ENCODE measurements at regions not wholly inside any gene's neighbourhood (a gene's known extent, or its start where the extent isn't known, plus 50 kb on each side); places are given as distances from the start of the nearest gene placed in this dataset.

DNA sequence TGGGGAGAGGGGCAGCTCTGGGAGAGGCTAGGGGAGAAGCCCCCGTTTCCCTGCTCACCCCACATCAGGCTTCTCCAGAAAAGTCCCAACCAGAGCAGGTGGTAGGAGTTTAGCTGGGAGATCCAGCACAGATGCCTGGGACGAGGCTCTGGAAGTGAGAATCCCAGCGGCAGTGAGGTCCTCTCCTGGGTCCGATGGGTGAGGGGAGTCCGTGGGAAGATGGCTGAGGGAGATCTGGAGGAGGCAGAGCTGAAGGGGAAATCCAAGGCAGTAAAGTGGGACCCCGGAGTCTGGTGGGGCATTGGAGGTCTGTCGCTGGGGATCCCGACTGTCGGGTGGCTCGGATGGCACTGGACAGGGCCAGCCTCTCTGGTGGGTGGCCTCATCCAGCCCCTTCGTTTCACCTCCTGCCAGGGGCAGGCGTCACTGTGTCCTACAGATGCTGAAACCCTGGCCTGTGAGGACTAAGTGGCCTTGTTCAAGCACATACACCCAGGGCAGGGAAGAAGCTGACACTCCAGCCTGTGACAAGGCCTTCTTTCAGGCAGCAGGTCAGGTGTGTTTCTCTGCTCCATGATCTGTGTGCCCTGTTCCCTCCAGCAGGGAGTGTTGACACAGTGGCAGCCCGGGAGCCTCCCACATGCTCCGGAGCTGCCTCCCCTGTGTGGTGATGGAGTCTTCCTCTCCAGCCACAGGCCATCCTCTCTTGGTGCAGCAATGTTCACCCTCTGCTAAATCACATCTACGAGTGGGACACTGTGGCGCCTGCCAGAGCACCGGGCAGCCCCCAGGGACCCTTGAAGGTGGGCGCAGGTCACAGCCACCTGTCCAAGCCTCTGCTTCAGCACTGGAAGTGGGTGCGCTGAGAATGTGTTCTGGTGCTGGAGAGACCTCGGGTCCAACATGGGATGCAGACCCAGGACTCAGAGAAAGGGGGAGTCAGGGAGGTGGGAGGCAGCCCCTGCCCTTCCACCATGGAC is 850.8 kb downstream of the BRD1 start (continued):
- TF ChIP-seq, protein P1, sequence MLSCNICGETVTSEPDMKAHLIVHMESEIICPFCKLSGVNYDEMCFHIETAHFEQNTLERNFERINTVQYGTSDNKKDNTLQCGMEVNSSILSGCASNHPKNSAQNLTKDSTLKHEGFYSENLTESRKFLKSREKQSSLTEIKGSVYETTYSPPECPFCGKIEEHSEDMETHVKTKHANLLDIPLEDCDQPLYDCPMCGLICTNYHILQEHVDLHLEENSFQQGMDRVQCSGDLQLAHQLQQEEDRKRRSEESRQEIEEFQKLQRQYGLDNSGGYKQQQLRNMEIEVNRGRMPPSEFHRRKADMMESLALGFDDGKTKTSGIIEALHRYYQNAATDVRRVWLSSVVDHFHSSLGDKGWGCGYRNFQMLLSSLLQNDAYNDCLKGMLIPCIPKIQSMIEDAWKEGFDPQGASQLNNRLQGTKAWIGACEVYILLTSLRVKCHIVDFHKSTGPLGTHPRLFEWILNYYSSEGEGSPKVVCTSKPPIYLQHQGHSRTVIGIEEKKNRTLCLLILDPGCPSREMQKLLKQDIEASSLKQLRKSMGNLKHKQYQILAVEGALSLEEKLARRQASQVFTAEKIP (CRISPR knock-in tag; IDR thresholded peaks at IDR 0.05; ENCODE audit: borderline replicate concordance), result no peak
- TF ChIP-seq, protein P2, sequence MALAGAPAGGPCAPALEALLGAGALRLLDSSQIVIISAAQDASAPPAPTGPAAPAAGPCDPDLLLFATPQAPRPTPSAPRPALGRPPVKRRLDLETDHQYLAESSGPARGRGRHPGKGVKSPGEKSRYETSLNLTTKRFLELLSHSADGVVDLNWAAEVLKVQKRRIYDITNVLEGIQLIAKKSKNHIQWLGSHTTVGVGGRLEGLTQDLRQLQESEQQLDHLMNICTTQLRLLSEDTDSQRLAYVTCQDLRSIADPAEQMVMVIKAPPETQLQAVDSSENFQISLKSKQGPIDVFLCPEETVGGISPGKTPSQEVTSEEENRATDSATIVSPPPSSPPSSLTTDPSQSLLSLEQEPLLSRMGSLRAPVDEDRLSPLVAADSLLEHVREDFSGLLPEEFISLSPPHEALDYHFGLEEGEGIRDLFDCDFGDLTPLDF (CRISPR knock-in tag; IDR thresholded peaks at IDR 0.05), result no peak
- no peak for TF ChIP-seq KLF11 (CRISPR knock-in tag; IDR thresholded peaks at IDR 0.05)
- 0 out of 2 replicates have a peak, but pooled peaks have one; percentile 18 for TF ChIP-seq ZNF263 (CRISPR knock-in tag; IDR thresholded peaks at IDR 0.05)
- TF ChIP-seq GATAD1 (CRISPR knock-in tag; IDR thresholded peaks at IDR 0.05), result no peak
- TF ChIP-seq SALL1 (CRISPR knock-in tag; IDR thresholded peaks at IDR 0.05), result 0 out of 2 replicates have a peak, but pooled peaks have one; percentile 11
- TF ChIP-seq ZNF251 (CRISPR knock-in tag; IDR thresholded peaks at IDR 0.05), result no peak
- TF ChIP-seq, protein P3, sequence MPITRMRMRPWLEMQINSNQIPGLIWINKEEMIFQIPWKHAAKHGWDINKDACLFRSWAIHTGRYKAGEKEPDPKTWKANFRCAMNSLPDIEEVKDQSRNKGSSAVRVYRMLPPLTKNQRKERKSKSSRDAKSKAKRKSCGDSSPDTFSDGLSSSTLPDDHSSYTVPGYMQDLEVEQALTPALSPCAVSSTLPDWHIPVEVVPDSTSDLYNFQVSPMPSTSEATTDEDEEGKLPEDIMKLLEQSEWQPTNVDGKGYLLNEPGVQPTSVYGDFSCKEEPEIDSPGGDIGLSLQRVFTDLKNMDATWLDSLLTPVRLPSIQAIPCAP (CRISPR knock-in tag; IDR thresholded peaks at IDR 0.05; ENCODE audit: low read depth), result no peak

DNA sequence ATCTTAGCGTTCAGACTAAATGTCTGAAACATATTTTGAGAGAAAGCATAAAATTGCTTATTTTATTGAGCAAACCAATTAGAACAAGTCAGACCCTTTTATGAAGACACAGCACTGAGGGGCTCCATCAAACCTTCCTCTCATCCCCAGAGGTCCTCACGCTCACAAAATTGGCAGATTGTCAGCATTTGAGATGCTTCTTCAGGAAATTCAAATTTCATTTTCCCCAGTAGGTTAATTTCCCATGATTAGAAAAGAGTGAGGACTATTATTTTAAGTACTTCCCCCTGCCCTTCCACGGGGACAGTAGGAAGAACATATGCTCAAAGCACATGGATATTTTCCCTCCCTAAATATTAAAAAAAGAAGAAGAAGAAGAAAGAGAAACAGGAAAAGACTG is 851.8 kb downstream of the BRD1 start:
- Histone ChIP-seq H3K79me2 (ENCODE audit: insufficient read depth, low read length) (no peaks in the 10 kb centered on the region), H3K9me3 (ENCODE audit: low read length) (no peaks in the 10 kb centered on the region), H4K20me1 (ENCODE audit: insufficient read depth, low read length) (no peaks in the 10 kb centered on the region), H3K36me3 (replicated peaks in 1 of 2; ENCODE audit: control insufficient read depth in 1 of 2, insufficient read depth in 2 of 2, low read length in 2 of 2) (no peaks in the 10 kb centered on the region), H3K4me3 (replicated peaks in 1 of 3; ENCODE audit: insufficient read depth in 1 of 3, low read depth in 2 of 3, low read length in 3 of 3) (no peak overlapping the region), H2AFZ (ENCODE audit: low read length) (no peak overlapping the region), H3K4me2 (ENCODE audit: low read depth, low read length) (no peak overlapping the region), H3K9ac (ENCODE audit: insufficient read depth, low read depth, low read length) (no peak overlapping the region), H3K4me1 (ENCODE audit: insufficient read depth, low read length) (peaks cover 9% of the 10 kb centered on the region; the same call in 1 of the 2 replicates), H3K27me3 (ENCODE audit: control insufficient read depth in 1 of 2, insufficient read depth in 2 of 2, low read length in 2 of 2) (peaks cover 8 to 36% of the 10 kb centered on the region in 2 experiments; a peak in 4 of 5 replicates), H3K27ac (ENCODE audit: extremely low read length, insufficient read depth, low read length) (no peak overlapping the region)
- no peak for ATAC-seq
- no TSS peak for BruUV-seq (replicated peaks)
- CTCF ChIA-PET (ENCODE audit: low intra/inter-chr PET ratio, low total read pairs), result no interaction called here
- POLR2A ChIA-PET, result no interaction called here
- no peak for FAIRE-seq
- intact Hi-C loops (cut with micrococcal nuclease; ENCODE audit: unreplicated experiment), result no loop called here
- in situ Hi-C loops (cut with HindIII; ENCODE audit: extremely low pct_ligation_motif_present, low pct_unique_long_range_greater_than_20kb), result no loop called here
- 31% methylated on average over 3 of the region's 3 CpGs for WGBS (ENCODE audit: low lambda C conversion rate)
- no peak for DNase-seq (ENCODE audit: low spot score)
- TF ChIP-seq, protein P4, sequence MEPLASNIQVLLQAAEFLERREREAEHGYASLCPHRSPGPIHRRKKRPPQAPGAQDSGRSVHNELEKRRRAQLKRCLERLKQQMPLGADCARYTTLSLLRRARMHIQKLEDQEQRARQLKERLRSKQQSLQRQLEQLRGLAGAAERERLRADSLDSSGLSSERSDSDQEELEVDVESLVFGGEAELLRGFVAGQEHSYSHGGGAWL (CRISPR knock-in tag; IDR thresholded peaks at IDR 0.05), result no peak
- TF ChIP-seq EZH2 (conservative IDR thresholded peaks at IDR 0.05; ENCODE audit: low read depth, low read length), result no peak
- no peak for TF ChIP-seq ZNF329 (CRISPR knock-in tag; IDR thresholded peaks at IDR 0.05; ENCODE audit: low read depth)
- TF ChIP-seq, protein P5, sequence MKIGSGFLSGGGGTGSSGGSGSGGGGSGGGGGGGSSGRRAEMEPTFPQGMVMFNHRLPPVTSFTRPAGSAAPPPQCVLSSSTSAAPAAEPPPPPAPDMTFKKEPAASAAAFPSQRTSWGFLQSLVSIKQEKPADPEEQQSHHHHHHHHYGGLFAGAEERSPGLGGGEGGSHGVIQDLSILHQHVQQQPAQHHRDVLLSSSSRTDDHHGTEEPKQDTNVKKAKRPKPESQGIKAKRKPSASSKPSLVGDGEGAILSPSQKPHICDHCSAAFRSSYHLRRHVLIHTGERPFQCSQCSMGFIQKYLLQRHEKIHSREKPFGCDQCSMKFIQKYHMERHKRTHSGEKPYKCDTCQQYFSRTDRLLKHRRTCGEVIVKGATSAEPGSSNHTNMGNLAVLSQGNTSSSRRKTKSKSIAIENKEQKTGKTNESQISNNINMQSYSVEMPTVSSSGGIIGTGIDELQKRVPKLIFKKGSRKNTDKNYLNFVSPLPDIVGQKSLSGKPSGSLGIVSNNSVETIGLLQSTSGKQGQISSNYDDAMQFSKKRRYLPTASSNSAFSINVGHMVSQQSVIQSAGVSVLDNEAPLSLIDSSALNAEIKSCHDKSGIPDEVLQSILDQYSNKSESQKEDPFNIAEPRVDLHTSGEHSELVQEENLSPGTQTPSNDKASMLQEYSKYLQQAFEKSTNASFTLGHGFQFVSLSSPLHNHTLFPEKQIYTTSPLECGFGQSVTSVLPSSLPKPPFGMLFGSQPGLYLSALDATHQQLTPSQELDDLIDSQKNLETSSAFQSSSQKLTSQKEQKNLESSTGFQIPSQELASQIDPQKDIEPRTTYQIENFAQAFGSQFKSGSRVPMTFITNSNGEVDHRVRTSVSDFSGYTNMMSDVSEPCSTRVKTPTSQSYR (CRISPR knock-in tag; IDR thresholded peaks at IDR 0.05; ENCODE audit: borderline replicate concordance), result no peak
- TF ChIP-seq, protein P6, sequence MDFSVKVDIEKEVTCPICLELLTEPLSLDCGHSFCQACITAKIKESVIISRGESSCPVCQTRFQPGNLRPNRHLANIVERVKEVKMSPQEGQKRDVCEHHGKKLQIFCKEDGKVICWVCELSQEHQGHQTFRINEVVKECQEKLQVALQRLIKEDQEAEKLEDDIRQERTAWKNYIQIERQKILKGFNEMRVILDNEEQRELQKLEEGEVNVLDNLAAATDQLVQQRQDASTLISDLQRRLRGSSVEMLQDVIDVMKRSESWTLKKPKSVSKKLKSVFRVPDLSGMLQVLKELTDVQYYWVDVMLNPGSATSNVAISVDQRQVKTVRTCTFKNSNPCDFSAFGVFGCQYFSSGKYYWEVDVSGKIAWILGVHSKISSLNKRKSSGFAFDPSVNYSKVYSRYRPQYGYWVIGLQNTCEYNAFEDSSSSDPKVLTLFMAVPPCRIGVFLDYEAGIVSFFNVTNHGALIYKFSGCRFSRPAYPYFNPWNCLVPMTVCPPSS (IDR thresholded peaks at IDR 0.05), result no peak

Measured in HepG2 (cell line).